GM12891 (cell line): ENCODE measurements at regions not wholly inside any gene's neighbourhood (a gene's known extent, or its start where the extent isn't known, plus 50 kb on each side); places are given as distances from the start of the nearest gene placed in this dataset.

Experiments
- POLR2A ChIP-seq: IDR thresholded peaks from 2 replicates; pipeline ENCODE4 v1.6.1; 2011; ENCODE audit warnings: low read depth, low read length, control low read depth
- TAF1 ChIP-seq: IDR thresholded peaks from 2 replicates; pipeline ENCODE4 v1.6.1; 2011; ENCODE audit warnings: low read depth, low read length, control low read depth

DNA sequence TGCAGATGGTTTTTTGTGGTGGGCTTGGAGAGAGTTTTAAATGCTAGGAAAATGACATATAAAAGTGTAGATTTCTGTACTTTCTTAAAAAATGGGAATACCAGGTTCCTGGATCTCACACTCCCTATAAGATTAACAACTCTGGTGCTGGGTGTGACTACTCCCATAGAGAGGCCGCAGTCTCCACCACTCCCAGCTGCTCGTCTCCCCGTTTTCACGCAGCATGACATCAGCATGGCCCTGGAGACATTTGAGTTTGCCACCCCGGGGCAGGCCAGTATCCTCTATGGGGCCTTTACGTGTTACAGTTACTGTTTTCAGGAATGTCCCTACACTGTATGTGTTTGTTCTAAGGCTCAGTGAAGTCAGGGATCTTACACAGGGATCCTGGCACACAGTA is 126.7 kb upstream of the ATP2B2 start:
- TF ChIP-seq TAF1 (no peak), POLR2A (no peak)
